Activated CD8-positive, alpha-beta T cell treated with anti-CD3 and anti-CD28 coated beads for 36 hours (primary cell): ENCODE measurements at regions not wholly inside any gene's neighbourhood (a gene's known extent, or its start where the extent isn't known, plus 50 kb on each side); places are given as distances from the start of the nearest gene placed in this dataset.

Experiments
- ATAC-seq: fragments of 200-7000 bp; cut with Tn5 transposase; one replicate; pipeline ENCODE4 v1.10.0; 2021; ENCODE audit warnings: mild to moderate bottlenecking, moderate library complexity
- CTCF ChIA-PET: fragments of 350-600 bp; sonication (Branson Sonifier 250); formaldehyde crosslinking; loops from one replicate; lab custom pipeline; 2021; ENCODE audit warnings: antibody characterized with exemption; lab: Charles Lee
- POLR2A ChIA-PET: fragments of 350-600 bp; sonication (Branson Sonifier 250); formaldehyde crosslinking; loops from one replicate; lab custom pipeline; 2021; ENCODE audit warnings: antibody characterized with exemption; lab: Charles Lee
- DNase-seq: peaks from one replicate; pipeline ENCODE4 v3.0.0-alpha.2; 2020
- H3K27ac Mint-ChIP-seq: one replicate; pipeline ENCODE4 v1.8.0; 2021; ENCODE audit warnings: mild to moderate bottlenecking, mixed read lengths
- H3K27me3 Mint-ChIP-seq: one replicate; pipeline ENCODE4 v1.8.0; 2021; ENCODE audit warnings: mixed read lengths
- H3K36me3 Mint-ChIP-seq: one replicate; pipeline ENCODE4 v1.8.0; 2021; ENCODE audit warnings: low read depth, mixed read lengths
- H3K4me1 Mint-ChIP-seq: one replicate; pipeline ENCODE4 v1.8.0; 2021; ENCODE audit warnings: low read depth, mixed read lengths
- H3K4me3 Mint-ChIP-seq: one replicate; pipeline ENCODE4 v1.8.0; 2021; ENCODE audit warnings: mild to moderate bottlenecking, moderate library complexity, mixed read lengths
- H3K9me3 Mint-ChIP-seq: one replicate; pipeline ENCODE4 v1.8.0; 2021; ENCODE audit warnings: mixed read lengths
- CTCF ChIP-seq: fragments of 200-600 bp; IDR thresholded peaks from one replicate; pipeline ENCODE4 v1.8.0; 2022; ENCODE audit warnings: antibody characterized with exemption, mild to moderate bottlenecking
- intact Hi-C: fragments of 100-400 bp; cut with micrococcal nuclease; formaldehyde crosslinking; loops from one replicate; pipeline ENCODE4 v1.10.0; 2022

DNA sequence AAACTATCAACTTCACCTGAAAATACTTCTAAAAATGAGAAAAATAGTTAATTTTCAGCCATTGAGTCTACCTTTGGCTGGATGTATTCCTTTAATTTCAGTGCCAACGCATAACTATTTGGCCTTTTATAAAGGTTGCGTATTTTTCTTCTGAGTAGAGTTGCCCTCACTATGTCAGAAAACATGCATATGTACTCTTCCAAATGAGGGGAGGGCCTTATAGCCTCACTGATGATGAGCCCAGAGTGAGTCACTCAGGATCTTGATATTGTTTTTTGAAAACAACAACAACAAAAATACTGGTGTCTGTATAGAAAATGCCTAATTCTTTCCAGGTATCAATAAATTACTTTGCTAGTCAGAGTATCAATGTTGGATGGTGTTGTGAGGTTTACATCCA, 349.3 kb downstream of the FBXO8 start:
- POLR2A ChIA-PET, result no interaction called here
- intact Hi-C loops, result no loop called here
- H3K36me3 Mint-ChIP-seq, result no peaks in the 10 kb centered on the region
- H3K27ac Mint-ChIP-seq, result no peak overlapping the region
- no peaks in the 10 kb centered on the region for H3K4me1 Mint-ChIP-seq
- no peak for ATAC-seq
- no peak overlapping the region for H3K4me3 Mint-ChIP-seq
- CTCF ChIA-PET, result no interaction called here
- no peaks in the 10 kb centered on the region for H3K9me3 Mint-ChIP-seq
- no peak for TF ChIP-seq CTCF
- no peaks in the 10 kb centered on the region for H3K27me3 Mint-ChIP-seq
- DNase-seq, result no peak

DNA sequence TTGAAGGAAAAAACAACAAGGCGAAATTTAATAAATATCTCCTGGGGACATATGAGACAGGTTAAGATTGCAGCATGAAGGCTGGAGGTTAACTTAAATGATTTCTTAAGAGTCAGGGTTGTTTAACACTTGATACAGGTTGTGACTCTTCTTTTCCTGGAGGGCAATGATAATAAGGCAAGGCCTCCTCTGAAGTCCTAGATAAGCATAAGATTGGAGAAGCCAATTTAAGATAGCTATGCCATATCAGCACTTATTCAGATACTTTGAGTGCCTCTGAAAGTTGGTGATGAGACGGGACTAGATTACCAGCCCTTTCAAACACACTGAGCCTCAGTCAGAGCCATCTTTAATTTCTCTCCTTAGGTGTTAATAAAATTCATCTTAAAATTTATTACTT, 350.8 kb downstream of the FBXO8 start:
- Mint-ChIP-seq H3K36me3 (no peaks in the 10 kb centered on the region), H3K27me3 (no peaks in the 10 kb centered on the region), H3K9me3 (no peaks in the 10 kb centered on the region), H3K27ac (no peak overlapping the region), H3K4me1 (no peaks in the 10 kb centered on the region), H3K4me3 (no peak overlapping the region)
- intact Hi-C loops, result no loop called here
- ATAC-seq, result no peak
- CTCF ChIA-PET, result no interaction called here
- no peak for TF ChIP-seq CTCF
- no peak for DNase-seq
- POLR2A ChIA-PET, result no interaction called here

DNA sequence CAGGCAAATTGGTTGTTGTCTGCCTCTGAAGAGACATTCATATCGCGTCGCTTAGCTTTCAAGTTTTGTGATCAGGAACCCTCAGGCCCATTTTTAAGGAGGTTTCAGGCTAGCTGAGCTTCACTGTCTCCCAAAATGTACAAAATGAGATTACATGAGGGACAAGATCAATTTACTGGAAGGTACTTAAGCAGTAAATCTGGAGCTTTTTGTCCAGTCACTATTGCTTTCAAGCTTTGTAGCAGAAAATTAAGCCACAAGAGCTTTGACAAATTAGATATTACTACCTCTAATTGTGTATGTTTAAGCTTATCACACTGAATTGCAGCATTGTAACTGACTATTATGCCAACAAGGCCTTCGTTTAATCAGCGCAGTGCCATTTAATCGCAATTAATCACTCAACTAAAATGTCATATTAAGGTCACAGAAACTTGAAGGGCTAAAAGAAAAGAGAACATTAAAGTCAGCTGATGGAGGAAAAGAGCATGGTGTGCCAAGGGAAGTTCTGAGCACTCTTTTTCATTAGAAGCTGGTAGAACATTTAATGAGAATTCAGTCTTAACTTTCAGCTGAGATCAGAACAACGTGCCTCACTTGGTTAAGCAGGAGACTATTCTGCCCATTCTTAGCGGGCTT, 353.0 kb downstream of the FBXO8 start:
- ATAC-seq, result no peak
- H3K4me3 Mint-ChIP-seq, result no peak overlapping the region
- no peak for DNase-seq
- H3K27me3 Mint-ChIP-seq, result no peaks in the 10 kb centered on the region
- no peak for TF ChIP-seq CTCF
- no peaks in the 10 kb centered on the region for H3K9me3 Mint-ChIP-seq
- POLR2A ChIA-PET, result no interaction called here
- CTCF ChIA-PET, result interaction anchor here (1.1 kb wide), 1 partner anchor 10 kb away, joined by 7 read pairs; no protein-coding TSS in a partner anchor
- no peaks in the 10 kb centered on the region for H3K36me3 Mint-ChIP-seq
- no peak overlapping the region for H3K27ac Mint-ChIP-seq
- intact Hi-C loops, result no loop called here
- H3K4me1 Mint-ChIP-seq, result no peaks in the 10 kb centered on the region

GRCh38 chr4:173929921-173930320, 353.5 kb downstream of the FBXO8 start:
- H3K27me3 Mint-ChIP-seq, result no peaks in the 10 kb centered on the region
- intact Hi-C loops, result no loop called here
- DNase-seq (no peak), ATAC-seq (no peak)
- no peak overlapping the region for H3K27ac Mint-ChIP-seq
- CTCF ChIA-PET, result interaction anchor here (1.1 kb wide), 1 partner anchor 10 kb away, joined by 7 read pairs; no protein-coding TSS in a partner anchor
- H3K4me1 Mint-ChIP-seq, result no peaks in the 10 kb centered on the region
- no peak overlapping the region for H3K4me3 Mint-ChIP-seq
- no peaks in the 10 kb centered on the region for H3K9me3 Mint-ChIP-seq
- H3K36me3 Mint-ChIP-seq, result no peaks in the 10 kb centered on the region
- POLR2A ChIA-PET, result no interaction called here
- no peak for TF ChIP-seq CTCF

- Mint-ChIP-seq H3K27ac (no peak overlapping the region), H3K4me1 (no peaks in the 10 kb centered on the region), H3K9me3 (no peaks in the 10 kb centered on the region), H3K4me3 (no peak overlapping the region), H3K36me3 (no peaks in the 10 kb centered on the region), H3K27me3 (no peaks in the 10 kb centered on the region)
- TF ChIP-seq CTCF, result no peak
- ATAC-seq, result no peak
- intact Hi-C loops, result no loop called here
- POLR2A ChIA-PET, result no interaction called here
- DNase-seq, result no peak
- CTCF ChIA-PET, result no interaction called here
Observed at GRCh38 chr4:173924561-173924960, 358.9 kb downstream of the FBXO8 start.
